HCT116 (cell line): ENCODE measurements at regions not wholly inside any gene's neighbourhood (a gene's known extent, or its start where the extent isn't known, plus 50 kb on each side); places are given as distances from the start of the nearest gene placed in this dataset.

ENCODE experiments used
- ATAC-seq: fragments of 200-7000 bp; cut with Tn5 transposase; 2 replicates; pipeline ENCODE4 v1.9.1; 2020; ENCODE audit warnings: mild to moderate bottlenecking, moderate library complexity
- BruUV-seq: library from RNA; stranded (reverse); fragments of 400-500 nt; replicated peaks from 2 replicates; lab custom pipeline; 2021; lab: Mats Ljungman, UMichigan
- CTCF ChIA-PET: fragments of 300-600 bp; sonication (Branson Sonifier 250); formaldehyde crosslinking; loops from one replicate; lab custom pipeline; 2021; ENCODE audit warnings: antibody characterized with exemption; lab: Charles Lee
- POLR2A ChIA-PET: fragments of 300-600, 350-600 bp; sonication (Branson Sonifier 250); formaldehyde crosslinking; loops from one replicate; lab custom pipeline; 2021; ENCODE audit warnings: antibody characterized with exemption; lab: Charles Lee
- RAD21 ChIA-PET, 2 experiments: fragments of 300-600 bp; sonication (Branson Sonifier 250); formaldehyde crosslinking; loops; one replicate each; lab custom pipeline; 2023; ENCODE audit warnings: low total read pairs in 2 of 2; ENCODE audit not compliant: uncharacterized antibody in 2 of 2, unreplicated experiment in 2 of 2, low non-redundant PET in 1 of 2; lab: Charles Lee
- DNase-seq: peaks from one replicate; pipeline ENCODE4 v3.0.0-alpha.2; 2010; ENCODE audit warnings: low read depth, low spot score
- H2AFZ ChIP-seq: fragments of 200-600 bp; shearing (Covaris generic), sonication (generic); 2 replicates; pipeline ENCODE4 v1.6.1; 2017; ENCODE audit warnings: low read depth, mixed run types, mixed read lengths, antibody characterized with exemption, low read length; ENCODE audit not compliant: poor library complexity, severe bottlenecking
- H3K27ac ChIP-seq: 2 replicates; pipeline ENCODE4 v1.5.1; 2012; ENCODE audit warnings: low read depth, low read length
- H3K27me3 ChIP-seq: fragments of 200-600 bp; sonication (generic); 2 replicates; pipeline ENCODE4 v1.6.1; 2016; ENCODE audit warnings: mixed run types, low read length, mixed read lengths; ENCODE audit not compliant: insufficient read depth
- H3K36me3 ChIP-seq, 2 experiments: fragments of 200-500 bp in 1 of 2; fragments of 200-600 bp in 1 of 2; sonication (Bioruptor generic) in 1 of 2; sonication (generic) in 1 of 2; 2 replicates each; pipeline versions ENCODE4 v1.5.1 to v1.6.1; 2014 to 2016; ENCODE audit warnings: low read length in 2 of 2, inconsistent platforms in 1 of 2, mixed read lengths in 1 of 2, mixed run types in 1 of 2; ENCODE audit not compliant: insufficient read depth in 2 of 2, control insufficient read depth in 1 of 2
- H3K4me1 ChIP-seq, 2 experiments: fragments of 200-600 bp in 1 of 2; sonication (generic) in 1 of 2; 2 replicates each; pipeline versions ENCODE4 v1.5.1 to v1.6.1; 2012 to 2017; ENCODE audit warnings: low read length in 2 of 2, inconsistent platforms in 1 of 2, mild to moderate bottlenecking in 1 of 2, mixed read lengths in 1 of 2, mixed run types in 1 of 2, moderate library complexity in 1 of 2; ENCODE audit not compliant: insufficient read depth in 2 of 2, control insufficient read depth in 1 of 2
- H3K4me2 ChIP-seq: fragments of 200-600 bp; sonication (generic); 2 replicates; pipeline ENCODE4 v1.6.1; 2017; ENCODE audit warnings: mixed run types, low read length, mixed read lengths
- H3K4me3 ChIP-seq, 2 experiments: fragments of 200-600 bp in 1 of 2; sonication (generic) in 1 of 2; replicated peaks in 1 of 2; 2 replicates each; pipeline ENCODE4 v1.5.1; 2011 to 2016; ENCODE audit warnings: low read length in 2 of 2, control low read depth in 1 of 2, low read depth in 1 of 2, mild to moderate bottlenecking in 1 of 2, mixed read lengths in 1 of 2, mixed run types in 1 of 2
- H3K79me2 ChIP-seq: fragments of 200-600 bp; sonication (generic); 2 replicates; pipeline ENCODE4 v1.6.1; 2017; ENCODE audit warnings: mild to moderate bottlenecking, mixed run types, low read length, moderate library complexity, mixed read lengths; ENCODE audit not compliant: insufficient read depth
- H3K9ac ChIP-seq: fragments of 200-600 bp; sonication (generic); 2 replicates; pipeline ENCODE4 v1.6.1; 2016; ENCODE audit warnings: low read length, mixed read lengths
- H3K9me2 ChIP-seq: fragments of 200-600 bp; sonication (generic), shearing (Covaris generic); 2 replicates; pipeline ENCODE4 v1.6.1; 2017; ENCODE audit warnings: mixed run types, mild to moderate bottlenecking, moderate library complexity; ENCODE audit not compliant: insufficient read depth
- H3K9me3 ChIP-seq, 2 experiments: fragments of 200-500 bp in 1 of 2; fragments of 200-600 bp in 1 of 2; sonication (Bioruptor generic) in 1 of 2; sonication (generic) in 1 of 2; 2 replicates each; pipeline ENCODE4 v1.6.1; 2014 to 2017; ENCODE audit warnings: low read length in 2 of 2, mixed read lengths in 2 of 2, inconsistent platforms in 1 of 2, low read depth in 1 of 2, mild to moderate bottlenecking in 1 of 2, mixed run types in 1 of 2, moderate library complexity in 1 of 2; ENCODE audit not compliant: control insufficient read depth in 1 of 2, insufficient read depth in 1 of 2
- H4K20me1 ChIP-seq: fragments of 200-600 bp; sonication (generic), shearing (Covaris generic); 2 replicates; pipeline ENCODE4 v1.6.1; 2017; ENCODE audit warnings: mixed run types, mild to moderate bottlenecking, moderate library complexity; ENCODE audit not compliant: insufficient read depth
- ELF1 ChIP-seq: IDR thresholded peaks from 2 replicates; pipeline ENCODE4 v1.6.1; 2012; ENCODE audit warnings: low read depth, borderline replicate concordance
- POLR2AphosphoS5 ChIP-seq: IDR thresholded peaks from 2 replicates; pipeline ENCODE4 v1.6.1; 2011; ENCODE audit warnings: mild to moderate bottlenecking, low read depth, low read length, moderate library complexity
- RAD21 ChIP-seq: IDR thresholded peaks from 2 replicates; pipeline ENCODE4 v1.6.1; 2012; ENCODE audit warnings: low read depth, mild to moderate bottlenecking
- SRF ChIP-seq: IDR thresholded peaks from 2 replicates; pipeline ENCODE4 v1.6.1; 2012; ENCODE audit warnings: low read depth
- YY1 ChIP-seq: IDR thresholded peaks from 2 replicates; pipeline ENCODE4 v1.6.1; 2011; ENCODE audit warnings: low read length, low read depth, moderate library complexity, mild to moderate bottlenecking; ENCODE audit not compliant: insufficient replicate concordance; ENCODE audit errors: extremely low read depth
- intact Hi-C: fragments of 100-400 bp; cut with micrococcal nuclease; formaldehyde crosslinking; loops from 2 replicates; pipeline ENCODE4 v1.10.0; 2022
- TF ChIP-seq, protein P1 (sequence below): IDR thresholded peaks from 2 replicates; pipeline ENCODE4 v1.6.1; 2012; ENCODE audit warnings: low read depth
- TF ChIP-seq, protein P2 (sequence below): IDR thresholded peaks from 2 replicates; pipeline ENCODE4 v1.6.1; 2012

DNA sequence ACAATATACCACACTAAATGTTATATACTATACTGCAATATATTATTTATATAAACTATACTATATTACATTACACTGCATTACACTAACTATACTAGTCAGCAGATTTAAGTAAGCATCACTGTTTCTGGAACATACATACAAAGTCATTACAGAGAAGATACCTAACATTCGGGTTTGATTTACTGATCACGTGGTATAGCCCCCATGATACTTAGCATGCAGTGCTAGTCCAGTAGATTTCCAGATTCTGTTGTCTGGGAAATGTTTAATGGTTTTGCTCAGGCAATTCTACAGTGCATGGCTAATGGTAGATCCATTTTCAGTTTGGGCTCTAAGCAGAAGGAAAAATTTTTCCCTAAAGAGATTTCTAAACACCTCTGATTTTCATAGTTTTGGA lies 403.7 kb upstream of the TMTC1 start (continued):
- TF ChIP-seq, protein P1, sequence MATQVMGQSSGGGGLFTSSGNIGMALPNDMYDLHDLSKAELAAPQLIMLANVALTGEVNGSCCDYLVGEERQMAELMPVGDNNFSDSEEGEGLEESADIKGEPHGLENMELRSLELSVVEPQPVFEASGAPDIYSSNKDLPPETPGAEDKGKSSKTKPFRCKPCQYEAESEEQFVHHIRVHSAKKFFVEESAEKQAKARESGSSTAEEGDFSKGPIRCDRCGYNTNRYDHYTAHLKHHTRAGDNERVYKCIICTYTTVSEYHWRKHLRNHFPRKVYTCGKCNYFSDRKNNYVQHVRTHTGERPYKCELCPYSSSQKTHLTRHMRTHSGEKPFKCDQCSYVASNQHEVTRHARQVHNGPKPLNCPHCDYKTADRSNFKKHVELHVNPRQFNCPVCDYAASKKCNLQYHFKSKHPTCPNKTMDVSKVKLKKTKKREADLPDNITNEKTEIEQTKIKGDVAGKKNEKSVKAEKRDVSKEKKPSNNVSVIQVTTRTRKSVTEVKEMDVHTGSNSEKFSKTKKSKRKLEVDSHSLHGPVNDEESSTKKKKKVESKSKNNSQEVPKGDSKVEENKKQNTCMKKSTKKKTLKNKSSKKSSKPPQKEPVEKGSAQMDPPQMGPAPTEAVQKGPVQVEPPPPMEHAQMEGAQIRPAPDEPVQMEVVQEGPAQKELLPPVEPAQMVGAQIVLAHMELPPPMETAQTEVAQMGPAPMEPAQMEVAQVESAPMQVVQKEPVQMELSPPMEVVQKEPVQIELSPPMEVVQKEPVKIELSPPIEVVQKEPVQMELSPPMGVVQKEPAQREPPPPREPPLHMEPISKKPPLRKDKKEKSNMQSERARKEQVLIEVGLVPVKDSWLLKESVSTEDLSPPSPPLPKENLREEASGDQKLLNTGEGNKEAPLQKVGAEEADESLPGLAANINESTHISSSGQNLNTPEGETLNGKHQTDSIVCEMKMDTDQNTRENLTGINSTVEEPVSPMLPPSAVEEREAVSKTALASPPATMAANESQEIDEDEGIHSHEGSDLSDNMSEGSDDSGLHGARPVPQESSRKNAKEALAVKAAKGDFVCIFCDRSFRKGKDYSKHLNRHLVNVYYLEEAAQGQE, result no peak

DNA sequence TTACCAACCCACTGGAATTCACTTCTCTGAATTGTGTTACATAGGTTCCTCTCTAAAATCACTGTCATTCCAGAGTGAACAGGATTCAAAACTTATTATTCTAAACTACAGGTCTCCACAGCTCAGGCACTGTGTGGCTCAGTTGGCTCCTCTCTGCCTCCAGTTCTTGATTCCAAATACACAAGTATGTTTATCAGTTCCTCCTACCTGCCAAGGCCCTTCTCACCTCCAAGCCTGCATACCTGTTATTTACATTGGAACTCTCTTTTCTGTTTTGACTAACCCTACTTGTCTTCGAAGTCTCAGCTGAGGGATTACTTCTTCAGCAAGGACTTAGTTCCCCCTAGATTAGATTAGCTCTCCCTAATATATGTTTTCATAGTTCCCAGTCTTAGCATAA lies 397.6 kb upstream of the TMTC1 start:
- no peak for DNase-seq
- Histone ChIP-seq H2AFZ (no peak overlapping the region), H3K27ac (no peak overlapping the region), H3K9me2 (no peaks in the 10 kb centered on the region), H3K9ac (no peak overlapping the region)
- no peak for ATAC-seq
- TF ChIP-seq YY1, result no peak
- TF ChIP-seq ELF1, result no peak
- no peak for TF ChIP-seq RAD21
- TF ChIP-seq POLR2AphosphoS5, result no peak
- TF ChIP-seq, protein P2, sequence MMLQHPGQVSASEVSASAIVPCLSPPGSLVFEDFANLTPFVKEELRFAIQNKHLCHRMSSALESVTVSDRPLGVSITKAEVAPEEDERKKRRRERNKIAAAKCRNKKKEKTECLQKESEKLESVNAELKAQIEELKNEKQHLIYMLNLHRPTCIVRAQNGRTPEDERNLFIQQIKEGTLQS, result no peak
- no peak for TF ChIP-seq SRF
- TF ChIP-seq, all 23 proteins: peak for 0
- Histone ChIP-seq H3K27me3 (no peaks in the 10 kb centered on the region), H3K36me3 (no peaks in the 10 kb centered on the region), H3K4me3 (no peak overlapping the region), H4K20me1 (no peaks in the 10 kb centered on the region), H3K4me2 (no peak overlapping the region), H3K4me1 (no peaks in the 10 kb centered on the region), H3K9me3 (no peaks in the 10 kb centered on the region), H3K79me2 (no peaks in the 10 kb centered on the region)
- BruUV-seq, result no TSS peak
- POLR2A ChIA-PET, result no interaction called here
- CTCF ChIA-PET, result no interaction called here
- intact Hi-C loops, result no loop called here
- RAD21 ChIA-PET, result no interaction called here
